ENCODE measurements at regions not wholly inside any gene's neighbourhood (a gene's known extent, or its start where the extent isn't known, plus 50 kb on each side); places are given as distances from the start of the nearest gene placed in this dataset.

DNA sequence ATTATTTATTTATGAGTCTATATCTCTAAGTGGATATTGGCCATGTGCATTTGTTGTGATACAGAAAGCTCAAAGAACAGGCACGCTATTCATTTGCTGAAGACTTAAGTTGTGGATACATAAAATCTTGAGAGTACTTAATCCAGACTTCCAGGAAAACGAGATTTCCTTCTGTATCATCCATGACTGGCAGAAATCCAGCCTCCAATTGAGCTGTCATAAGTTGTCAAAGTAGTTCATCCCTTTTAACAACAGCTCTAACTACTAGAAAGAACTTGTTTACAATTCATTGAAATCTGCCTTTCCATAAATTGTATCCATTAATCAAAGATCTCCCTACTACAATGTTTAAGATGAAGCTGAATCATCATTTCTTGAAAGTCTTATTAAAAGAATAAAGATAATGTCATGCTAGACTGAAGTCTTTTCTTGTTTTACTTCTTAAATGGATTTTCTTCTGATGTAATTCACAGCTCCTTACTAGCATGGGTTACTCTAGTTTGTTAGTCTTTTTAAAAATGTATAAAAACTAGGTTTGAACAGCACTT lies 447.3 kb upstream of the CITED2 start:
- Histone ChIP-seq H3K4me1 (peaks cover 6% of the 10 kb centered on the region), H3K36me3 (no peaks in the 10 kb centered on the region), H3K9me3 (replicated peaks) (no peaks in the 10 kb centered on the region), H3K27me3 (ENCODE audit: low read depth) (no peaks in the 10 kb centered on the region), H3K4me3 (no peak overlapping the region), H3K27ac (replicated peaks) (no peak overlapping the region)
- TF ChIP-seq, protein P1, sequence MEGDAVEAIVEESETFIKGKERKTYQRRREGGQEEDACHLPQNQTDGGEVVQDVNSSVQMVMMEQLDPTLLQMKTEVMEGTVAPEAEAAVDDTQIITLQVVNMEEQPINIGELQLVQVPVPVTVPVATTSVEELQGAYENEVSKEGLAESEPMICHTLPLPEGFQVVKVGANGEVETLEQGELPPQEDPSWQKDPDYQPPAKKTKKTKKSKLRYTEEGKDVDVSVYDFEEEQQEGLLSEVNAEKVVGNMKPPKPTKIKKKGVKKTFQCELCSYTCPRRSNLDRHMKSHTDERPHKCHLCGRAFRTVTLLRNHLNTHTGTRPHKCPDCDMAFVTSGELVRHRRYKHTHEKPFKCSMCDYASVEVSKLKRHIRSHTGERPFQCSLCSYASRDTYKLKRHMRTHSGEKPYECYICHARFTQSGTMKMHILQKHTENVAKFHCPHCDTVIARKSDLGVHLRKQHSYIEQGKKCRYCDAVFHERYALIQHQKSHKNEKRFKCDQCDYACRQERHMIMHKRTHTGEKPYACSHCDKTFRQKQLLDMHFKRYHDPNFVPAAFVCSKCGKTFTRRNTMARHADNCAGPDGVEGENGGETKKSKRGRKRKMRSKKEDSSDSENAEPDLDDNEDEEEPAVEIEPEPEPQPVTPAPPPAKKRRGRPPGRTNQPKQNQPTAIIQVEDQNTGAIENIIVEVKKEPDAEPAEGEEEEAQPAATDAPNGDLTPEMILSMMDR (IDR thresholded peaks at IDR 0.05; ENCODE audit: borderline replicate concordance), result no peak
- no peak for DNase-seq
- intact Hi-C loops (cut with micrococcal nuclease), result no loop called here

DNA sequence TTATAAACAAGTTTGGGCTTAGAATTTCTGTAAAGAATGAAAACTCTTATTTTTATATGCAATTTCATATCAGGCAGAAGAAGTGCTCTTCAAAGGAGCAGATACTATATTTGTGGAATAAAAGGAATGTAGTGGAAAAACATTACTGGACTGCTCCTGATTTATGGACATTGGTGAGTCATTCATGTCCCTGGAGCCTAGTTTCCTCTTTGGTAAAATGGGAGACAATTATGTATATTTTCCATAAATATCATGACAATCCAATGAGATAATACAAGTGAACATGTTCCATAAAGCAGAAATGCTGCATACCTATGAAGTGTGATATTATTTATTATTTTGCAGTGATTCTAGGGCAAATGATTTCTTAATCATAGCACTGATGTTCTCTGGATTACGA lies 445.8 kb upstream of the CITED2 start:
- Histone ChIP-seq H3K27me3 (ENCODE audit: low read depth) (no peaks in the 10 kb centered on the region), H3K4me1 (peaks cover 6% of the 10 kb centered on the region), H3K9me3 (replicated peaks) (no peaks in the 10 kb centered on the region), H3K36me3 (no peaks in the 10 kb centered on the region), H3K27ac (replicated peaks) (no peak overlapping the region), H3K4me3 (no peak overlapping the region)
- TF ChIP-seq, protein P1 (IDR thresholded peaks at IDR 0.05; ENCODE audit: borderline replicate concordance), result no peak
- intact Hi-C loops (cut with micrococcal nuclease), result no loop called here
- DNase-seq, result no peak

DNA sequence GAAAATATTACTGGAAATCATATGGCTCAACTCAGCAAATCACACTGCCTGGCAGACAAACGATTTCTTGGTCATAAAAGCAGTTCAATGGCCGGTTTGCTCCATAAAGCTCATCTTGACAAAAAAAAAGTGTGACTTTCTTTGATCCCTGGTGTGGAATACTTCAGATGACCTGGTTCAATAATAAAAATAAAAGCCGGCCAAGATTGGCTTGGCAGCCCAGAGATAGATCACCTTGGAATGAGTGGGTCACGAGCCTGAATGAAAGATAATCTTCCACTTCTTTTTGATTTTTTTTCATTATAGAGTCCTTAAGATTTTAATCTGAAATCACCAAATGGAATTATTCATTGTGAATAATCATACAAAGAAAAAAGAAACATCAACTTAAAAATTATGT lies 445.3 kb upstream of the CITED2 start:
- Histone ChIP-seq H3K27ac (replicated peaks) (no peak overlapping the region), H3K36me3 (no peaks in the 10 kb centered on the region), H3K9me3 (replicated peaks) (no peaks in the 10 kb centered on the region), H3K27me3 (ENCODE audit: low read depth) (no peaks in the 10 kb centered on the region), H3K4me1 (peaks cover 6% of the 10 kb centered on the region), H3K4me3 (no peak overlapping the region)
- intact Hi-C loops (cut with micrococcal nuclease), result no loop called here
- DNase-seq, result no peak
- TF ChIP-seq, protein P1 (IDR thresholded peaks at IDR 0.05; ENCODE audit: borderline replicate concordance), result no peak

DNA sequence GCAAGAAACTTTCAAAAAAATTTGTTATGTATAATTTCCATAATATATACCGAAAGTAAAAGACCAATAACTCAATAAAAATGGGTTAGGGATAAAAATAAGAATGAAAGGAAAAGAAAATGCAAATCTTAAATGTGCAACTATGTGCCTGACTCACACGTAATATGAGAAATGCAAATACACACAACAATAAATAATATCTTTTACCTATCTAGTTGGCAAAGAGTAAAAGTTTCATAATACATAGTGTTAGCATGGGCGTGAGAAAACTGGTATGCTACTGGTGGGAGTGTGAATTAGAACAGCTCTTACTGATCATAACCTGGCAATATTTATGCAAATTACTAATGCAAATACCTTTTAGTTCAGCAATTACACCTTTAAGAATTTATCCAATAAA lies 438.5 kb upstream of the CITED2 start:
- H3K4me3 ChIP-seq, result no peak overlapping the region
- no peaks in the 10 kb centered on the region for H3K27me3 ChIP-seq (ENCODE audit: low read depth)
- DNase-seq, result no peak
- intact Hi-C loops (cut with micrococcal nuclease), result no loop called here
- no peaks in the 10 kb centered on the region for H3K9me3 ChIP-seq (replicated peaks)
- no peak overlapping the region for H3K27ac ChIP-seq (replicated peaks)
- H3K36me3 ChIP-seq, result no peaks in the 10 kb centered on the region
- TF ChIP-seq, protein P1 (IDR thresholded peaks at IDR 0.05; ENCODE audit: borderline replicate concordance), result no peak
- no peaks in the 10 kb centered on the region for H3K4me1 ChIP-seq

DNA sequence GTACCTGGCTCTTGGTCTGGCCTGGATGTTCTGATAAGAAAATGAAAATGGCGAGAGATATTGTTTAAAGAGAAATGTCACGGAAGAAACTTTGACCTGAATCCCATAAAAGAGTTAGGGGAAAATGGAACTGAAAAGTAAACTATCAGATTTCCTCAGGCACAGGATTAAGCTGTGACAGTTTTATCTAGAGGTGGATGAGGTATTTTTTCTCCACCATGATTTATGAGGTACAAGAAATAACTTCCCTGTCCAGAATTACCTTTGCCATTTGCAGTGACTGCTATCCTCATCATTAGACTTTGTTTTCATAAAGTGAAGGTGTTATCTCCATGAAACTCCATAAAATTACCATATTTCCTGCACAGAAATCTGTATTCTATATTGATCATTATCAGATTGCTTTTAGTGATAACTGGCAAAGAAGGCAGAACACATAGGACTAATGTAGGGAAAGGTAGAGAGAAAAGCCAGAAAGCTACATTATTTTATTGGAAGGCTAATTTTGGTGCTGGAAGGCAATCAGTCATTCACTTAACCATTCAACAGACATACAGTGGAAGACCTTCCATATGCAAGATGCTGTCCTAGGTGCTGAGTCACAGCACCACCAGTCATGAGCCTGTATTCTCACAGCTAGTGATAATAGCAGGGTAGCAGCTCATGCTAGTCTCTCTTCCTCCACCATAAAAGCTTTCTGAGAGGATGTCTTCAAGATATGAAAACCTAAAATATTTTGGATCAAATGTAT lies 427.3 kb upstream of the CITED2 start:
- TF ChIP-seq, protein P1 (IDR thresholded peaks at IDR 0.05; ENCODE audit: borderline replicate concordance), result no peak
- H3K36me3 ChIP-seq, result no peaks in the 10 kb centered on the region
- intact Hi-C loops (cut with micrococcal nuclease), result no loop called here

More for the DNA sequence above, 427.3 kb upstream of the CITED2 start:
- Histone ChIP-seq H3K27me3 (ENCODE audit: low read depth) (no peaks in the 10 kb centered on the region), H3K27ac (replicated peaks) (no peak overlapping the region), H3K4me3 (no peak overlapping the region), H3K9me3 (replicated peaks) (peaks cover 8% of the 10 kb centered on the region), H3K4me1 (no peaks in the 10 kb centered on the region)
- no peak for DNase-seq
